Mesodermal cell (in vitro differentiated cells): ENCODE measurements at regions not wholly inside any gene's neighbourhood (a gene's known extent, or its start where the extent isn't known, plus 50 kb on each side); places are given as distances from the start of the nearest gene placed in this dataset.
"Not testable (repeated sequence)": the region's sequence is repeated elsewhere in the genome, so short reads cannot be mapped to it uniquely, and the experiment has no call there.

Source experiments
- H3K27ac ChIP-seq: 2 replicates; pipeline ENCODE4 v1.7.0; 2013; ENCODE audit warnings: mild to moderate bottlenecking, low read depth, low read length, moderate library complexity; ENCODE audit not compliant: severe bottlenecking
- H3K36me3 ChIP-seq: 2 replicates; pipeline ENCODE4 v1.7.1; 2013; ENCODE audit warnings: mild to moderate bottlenecking, low read length, moderate library complexity; ENCODE audit not compliant: control insufficient read depth, insufficient read depth
- H3K4me1 ChIP-seq: one replicate; pipeline ENCODE4 v1.7.1; 2013; ENCODE audit warnings: mild to moderate bottlenecking, low read length; ENCODE audit not compliant: insufficient read depth, control insufficient read depth, poor library complexity, severe bottlenecking
- H3K4me3 ChIP-seq: 2 replicates; pipeline ENCODE4 v1.7.0; 2013; ENCODE audit warnings: low read length, control low read depth, mild to moderate bottlenecking; ENCODE audit not compliant: insufficient read depth, poor library complexity, severe bottlenecking; ENCODE audit errors: extremely low read depth
- H3K9me3 ChIP-seq: 2 replicates; pipeline ENCODE4 v1.7.1; 2013; ENCODE audit warnings: mild to moderate bottlenecking, low read length, moderate library complexity; ENCODE audit not compliant: control insufficient read depth
- WGBS, 2 experiments: methylation state at CpG; one replicate each; pipeline ENCODE4 v1.1.5; 2013; ENCODE audit warnings: missing lambda C conversion rate in 2 of 2; ENCODE audit not compliant: insufficient coverage in 2 of 2; 5-methylcytosine and 5-hydroxymethylcytosine counted together

DNA sequence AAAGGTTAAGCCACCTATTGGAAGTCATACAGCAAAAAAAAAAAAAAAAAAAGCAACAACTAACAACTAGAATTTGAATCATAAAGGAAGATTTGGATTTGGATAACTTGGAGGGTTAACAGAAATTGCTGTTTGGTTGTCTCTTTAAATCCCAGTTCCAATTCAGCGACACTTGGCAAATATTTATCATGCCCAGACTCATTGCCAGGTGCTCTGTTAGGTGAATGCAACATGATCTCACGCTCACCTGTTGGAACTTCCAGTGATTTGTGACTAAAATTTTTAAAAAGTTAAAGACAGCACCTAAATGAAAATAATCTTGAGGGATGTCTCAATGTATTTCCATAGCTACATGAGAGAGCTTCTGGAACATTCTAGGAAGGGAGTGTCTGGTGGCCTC is 103.7 kb downstream of the TBX3 start:
- no peak overlapping the region for H3K4me3 ChIP-seq
- no peaks in the 10 kb centered on the region for H3K36me3 ChIP-seq
- no peaks in the 10 kb centered on the region for H3K9me3 ChIP-seq
- no peak overlapping the region for H3K27ac ChIP-seq
- H3K4me1 ChIP-seq = no peaks in the 10 kb centered on the region
- WGBS, 2 experiments = 100% methylated on average over 1 of the region's 2 CpGs

DNA sequence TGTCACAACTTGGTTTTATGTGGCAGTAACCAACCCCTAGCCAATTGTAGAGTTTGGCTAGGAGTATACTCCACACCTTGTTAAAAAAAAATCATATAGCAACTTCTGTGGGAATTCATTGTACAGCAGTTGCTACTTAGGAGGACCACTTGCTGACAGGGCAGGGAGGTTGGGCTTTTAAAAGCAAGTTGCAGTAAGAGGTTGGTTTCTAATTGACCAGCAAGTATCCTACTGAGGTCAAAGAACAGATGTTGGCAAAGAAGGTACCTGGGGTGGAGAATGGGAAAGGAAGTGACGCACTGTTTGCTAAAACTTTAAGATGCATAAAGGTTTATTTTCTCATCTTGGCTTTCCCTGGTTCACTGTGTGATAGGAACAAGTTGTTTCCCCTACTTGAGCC is 104.6 kb downstream of the TBX3 start:
- WGBS, 2 experiments = 60 to 100% methylated on average over 1 of the region's 1 CpG
- no peaks in the 10 kb centered on the region for H3K4me1 ChIP-seq
- H3K9me3 ChIP-seq = no peaks in the 10 kb centered on the region
- H3K36me3 ChIP-seq = no peaks in the 10 kb centered on the region
- no peak overlapping the region for H3K27ac ChIP-seq
- no peak overlapping the region for H3K4me3 ChIP-seq

DNA sequence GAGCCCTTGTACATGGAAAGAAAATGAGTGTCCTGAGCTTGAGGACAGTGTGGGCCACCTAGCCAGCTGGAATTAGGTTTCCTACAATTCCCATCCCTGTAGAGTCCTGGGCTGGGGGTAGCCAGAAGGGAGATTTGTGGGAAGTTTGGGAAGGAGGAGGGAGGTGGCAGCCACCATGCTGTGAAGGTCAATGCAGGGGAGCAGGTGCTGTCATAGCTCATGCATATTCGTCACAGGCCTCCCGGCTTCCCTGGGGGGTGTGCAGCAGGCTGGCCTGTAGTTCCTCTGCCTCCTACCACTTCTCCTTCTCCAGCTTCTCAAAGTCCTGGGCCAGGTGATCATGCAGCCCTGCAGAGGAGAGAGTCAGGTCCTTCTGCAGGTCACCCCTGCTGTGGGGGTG is 121.3 kb downstream of the TBX3 start:
- Histone ChIP-seq H3K36me3 (no peaks in the 10 kb centered on the region), H3K4me3 (no peak overlapping the region), H3K9me3 (no peaks in the 10 kb centered on the region), H3K27ac (no peak overlapping the region), H3K4me1 (no peaks in the 10 kb centered on the region)
- no CpG with 5 or more reads among the region's 2 CpGs for WGBS, 2 experiments

DNA sequence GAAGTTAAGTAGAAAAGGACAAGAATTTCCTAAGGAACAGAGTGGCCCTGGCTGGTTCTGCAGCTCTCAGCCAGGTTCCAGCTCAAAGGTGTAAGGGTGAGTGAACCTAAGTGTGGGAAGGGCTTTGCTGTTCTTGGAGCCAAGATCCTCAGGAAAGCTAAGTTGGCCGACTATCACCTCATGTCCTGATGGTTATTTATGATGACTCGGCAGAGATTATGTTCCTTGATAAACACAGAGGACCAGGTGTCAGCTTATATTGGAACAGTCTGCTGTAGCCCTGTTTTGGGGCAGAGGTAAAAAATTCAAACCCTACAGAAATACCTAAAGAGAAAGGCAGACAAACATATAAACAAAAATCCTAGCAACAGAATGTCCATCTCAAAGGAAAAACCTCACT is 128.5 kb downstream of the TBX3 start:
- 100% methylated on average over 2 of the region's 2 CpGs for WGBS, 2 experiments
- Histone ChIP-seq H3K9me3 (no peaks in the 10 kb centered on the region), H3K36me3 (no peaks in the 10 kb centered on the region), H3K4me3 (no peak overlapping the region), H3K4me1 (no peaks in the 10 kb centered on the region), H3K27ac (no peak overlapping the region)

DNA sequence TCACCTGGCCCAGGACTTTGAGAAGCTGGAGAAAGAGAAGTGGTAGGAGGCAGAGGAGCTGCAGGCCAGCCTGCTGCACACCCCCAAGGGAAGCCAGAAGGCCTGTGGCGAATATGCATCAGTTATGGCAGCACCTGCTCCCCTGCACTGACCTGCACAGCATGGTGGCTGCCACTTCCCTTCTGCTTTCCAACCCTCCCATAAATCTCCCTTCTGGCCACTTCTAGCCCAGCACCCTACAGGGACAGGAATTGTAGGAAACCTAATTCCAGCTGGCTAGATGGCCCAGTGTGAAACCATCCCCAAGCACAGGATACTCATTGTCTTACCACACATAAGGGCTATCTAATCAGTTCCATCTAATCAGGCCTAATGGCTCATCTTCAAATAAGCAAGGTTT is 136.3 kb downstream of the TBX3 start:
- Histone ChIP-seq H3K9me3 (no peaks in the 10 kb centered on the region), H3K36me3 (no peaks in the 10 kb centered on the region), H3K27ac (no peak overlapping the region), H3K4me3 (no peak overlapping the region), H3K4me1 (no peaks in the 10 kb centered on the region)
- 86 to 100% methylated on average over 1 of the region's 1 CpG for WGBS, 2 experiments

DNA sequence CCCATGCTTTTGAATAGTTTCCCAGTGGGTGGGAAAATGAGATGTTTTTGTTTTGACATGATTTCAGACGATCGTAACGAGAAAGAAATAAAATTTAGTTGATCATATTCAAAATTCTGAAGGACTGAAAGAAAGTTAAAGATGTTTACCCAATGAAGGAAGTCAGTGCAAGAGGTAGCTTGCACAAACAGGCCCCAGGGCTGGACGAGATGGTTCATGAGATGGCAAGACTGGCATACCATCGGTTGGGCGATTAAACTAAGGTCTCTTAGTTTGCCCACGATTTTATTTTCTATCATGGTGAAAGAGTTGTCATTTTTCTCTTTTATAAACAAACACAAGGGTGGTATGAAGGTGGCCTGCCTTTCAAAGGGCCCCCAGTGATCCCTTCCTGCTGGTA is 124.5 kb upstream of the TBX5 start:
- H3K36me3 ChIP-seq = no peaks in the 10 kb centered on the region
- H3K27ac ChIP-seq = no peak overlapping the region
- no peaks in the 10 kb centered on the region for H3K4me1 ChIP-seq
- H3K9me3 ChIP-seq = no peaks in the 10 kb centered on the region
- 88 to 94% methylated on average over 4 of the region's 7 CpGs for WGBS, 2 experiments
- H3K4me3 ChIP-seq = no peak overlapping the region

DNA sequence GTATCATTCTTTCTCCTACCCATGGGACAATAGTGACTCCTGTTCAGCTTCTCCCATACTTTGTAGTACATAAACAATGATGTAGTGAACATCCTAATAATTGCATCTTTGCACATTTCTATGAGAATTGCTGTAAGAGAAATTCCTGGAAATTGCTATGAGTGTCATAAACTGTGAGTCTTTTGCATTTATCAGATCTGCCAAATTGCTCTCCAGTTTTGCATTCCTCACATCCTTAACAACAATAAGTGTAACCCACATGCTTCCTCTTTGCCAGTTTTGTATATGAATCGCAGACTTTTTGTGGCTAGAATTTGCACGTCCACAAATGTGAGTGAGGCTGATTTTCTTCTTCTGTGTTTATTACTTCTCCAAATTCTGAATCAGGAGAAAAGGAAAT is 124.0 kb upstream of the TBX5 start:
- no CpG with 5 or more reads among the region's 2 CpGs for WGBS, 2 experiments
- Histone ChIP-seq H3K4me3 (no peak overlapping the region), H3K9me3 (no peaks in the 10 kb centered on the region), H3K36me3 (no peaks in the 10 kb centered on the region), H3K4me1 (no peaks in the 10 kb centered on the region), H3K27ac (no peak overlapping the region)

DNA sequence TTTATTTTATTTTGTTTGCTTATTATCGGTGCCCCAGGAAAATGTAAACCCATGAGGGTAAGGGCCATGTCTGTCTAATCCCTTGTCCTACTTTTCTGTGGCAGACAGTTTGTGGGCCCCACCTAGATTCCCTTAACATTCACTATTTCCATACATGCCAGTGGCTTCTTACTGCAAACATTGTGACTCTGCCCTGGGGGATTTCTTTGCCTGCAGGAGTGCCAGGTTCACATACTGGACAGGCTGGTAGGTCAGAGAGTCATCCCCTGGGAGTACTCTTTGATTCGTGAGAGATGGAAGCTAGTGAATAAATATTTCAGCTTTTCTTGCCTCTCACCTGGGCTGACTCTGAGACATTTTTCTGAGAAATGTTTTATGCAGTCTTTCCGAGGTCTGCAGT is 122.8 kb upstream of the TBX5 start:
- H3K4me1 ChIP-seq = no peaks in the 10 kb centered on the region
- H3K27ac ChIP-seq = no peak overlapping the region
- H3K36me3 ChIP-seq = no peaks in the 10 kb centered on the region
- WGBS, 2 experiments = 72 to 77% methylated on average over 1 to 3 of the region's 3 CpGs
- no peak overlapping the region for H3K4me3 ChIP-seq
- H3K9me3 ChIP-seq = no peaks in the 10 kb centered on the region

DNA sequence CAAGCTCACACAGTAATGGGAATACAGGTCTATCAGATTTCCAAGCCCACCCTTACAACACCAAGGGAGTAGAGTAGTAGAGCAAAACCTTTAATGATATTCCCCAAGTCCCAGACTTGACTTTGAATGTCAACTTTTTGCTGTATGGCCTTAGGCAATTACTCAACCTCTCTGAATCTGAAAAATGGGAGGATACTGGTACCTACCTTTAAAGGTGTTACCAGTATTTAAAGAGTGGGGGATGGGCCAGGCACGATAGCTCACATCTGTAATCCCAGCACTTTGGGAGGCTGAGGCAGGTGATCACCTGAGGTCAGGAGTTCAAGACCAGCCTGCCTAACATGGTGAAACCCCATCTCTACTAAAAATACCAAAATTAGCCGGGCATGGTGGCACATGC is 115.2 kb upstream of the TBX5 start:
- H3K27ac ChIP-seq, H3K9me3 ChIP-seq, H3K4me3 ChIP-seq, H3K36me3 ChIP-seq, H3K4me1 ChIP-seq: not testable (repeated sequence)
- WGBS, 2 experiments = 60 to 88% methylated on average over 1 of the region's 2 CpGs

DNA sequence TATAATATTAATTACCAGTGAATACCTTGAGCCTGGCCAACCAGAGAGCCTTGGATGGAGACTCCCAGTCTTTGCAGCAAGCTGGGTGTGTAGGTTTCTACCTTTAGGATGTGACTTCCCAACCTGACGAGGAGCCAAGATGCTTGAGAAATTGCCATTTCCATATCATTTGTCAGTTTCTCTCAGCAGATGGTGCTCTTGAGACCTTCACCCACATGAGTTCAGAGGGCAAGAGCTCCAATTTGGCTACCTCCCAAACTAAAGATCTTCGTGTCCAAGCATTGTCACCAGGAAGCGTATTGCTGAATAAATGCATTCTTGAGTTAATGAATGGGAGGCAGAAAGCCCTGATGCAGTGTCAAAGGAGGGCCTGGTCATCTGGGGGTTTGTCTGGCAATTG is 106.4 kb upstream of the TBX5 start:
- Histone ChIP-seq H3K9me3 (no peaks in the 10 kb centered on the region), H3K4me1 (no peaks in the 10 kb centered on the region), H3K27ac (no peak overlapping the region), H3K4me3 (no peak overlapping the region), H3K36me3 (no peaks in the 10 kb centered on the region)
- WGBS, 2 experiments = 100% methylated on average over 1 of the region's 3 CpGs

DNA sequence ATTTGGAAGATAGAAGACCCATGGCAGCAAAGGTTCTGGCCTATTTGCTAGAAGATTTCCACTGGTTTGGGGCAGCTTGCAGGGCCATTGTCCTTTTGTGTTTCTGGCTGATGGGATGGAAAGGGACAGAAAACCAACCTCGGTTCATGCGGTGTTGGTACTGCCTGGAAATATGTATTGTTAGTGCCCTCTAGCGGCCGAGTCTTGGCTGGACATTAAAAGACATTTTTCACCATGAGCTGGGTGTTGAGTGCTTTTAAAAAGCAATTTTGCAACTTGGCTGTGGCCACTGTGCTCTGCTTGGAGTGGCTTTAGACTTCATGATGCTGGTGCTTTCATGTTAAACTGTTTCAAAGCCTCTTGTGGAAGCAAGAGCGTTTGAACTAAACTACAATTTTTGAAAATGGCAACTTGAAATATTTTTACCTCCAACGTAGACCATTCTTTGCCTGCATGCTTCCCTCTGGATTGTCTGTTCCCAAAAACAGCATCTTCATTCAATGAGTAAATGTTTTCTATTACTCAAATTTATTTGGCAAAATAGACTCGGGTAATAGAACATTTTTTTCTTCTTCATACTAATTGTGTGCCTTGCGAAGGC is 102.7 kb upstream of the TBX5 start:
- Histone ChIP-seq H3K27ac (no peak overlapping the region), H3K4me3 (no peak overlapping the region), H3K9me3 (no peaks in the 10 kb centered on the region), H3K36me3 (no peaks in the 10 kb centered on the region), H3K4me1 (peaks cover 7% of the 10 kb centered on the region)
- WGBS, 2 experiments = 0% methylated on average over 3 to 4 of the region's 8 CpGs
